Pancreas (tissue), 10 donors: ENCODE measurements at regions not wholly inside any gene's neighbourhood (a gene's known extent, or its start where the extent isn't known, plus 50 kb on each side); places are given as distances from the start of the nearest gene placed in this dataset.
A peak's percentile ranks its signal among the peaks of the same experiment; 100 is the strongest.

Source experiments
- ATAC-seq, 4 donors: fragments of 200-7000 bp; cut with Tn5 transposase; one replicate each; pipeline versions ENCODE4 v1.8.0 to v1.9.1; 2020; ENCODE audit warnings: mild to moderate bottlenecking in 4 of 4, moderate library complexity in 4 of 4
- DNase-seq, 6 donors: peaks; one replicate each; pipeline ENCODE4 v3.0.0-alpha.2; 2020
- FAIRE-seq: peaks from 2 replicates; lab custom pipeline; 2012; peaks lifted over from hg19 to GRCh38; lab: Jason Lieb, UNC
- H3K27ac ChIP-seq, 4 donors: fragments of 200-600 bp; sonication (generic); 1 replicate in 3 of 4; 2 replicates in 1 of 4; pipeline versions ENCODE4 v1.5.0 to v1.8.0; 2020
- H3K27me3 ChIP-seq, 4 donors: fragments of 200-600 bp; one replicate each; pipeline ENCODE4 v1.8.0; 2021
- H3K36me3 ChIP-seq, 3 donors: fragments of 200-600 bp; sonication (generic) in 1 of 3; one replicate each; pipeline versions ENCODE4 v1.5.0 to v1.8.0; 2020 to 2021
- H3K4me1 ChIP-seq, 3 donors: fragments of 200-600 bp; one replicate each; pipeline ENCODE4 v1.8.0; 2021
- H3K4me3 ChIP-seq, 4 donors: fragments of 200-600 bp; sonication (generic) in 2 of 4; one replicate each; pipeline versions ENCODE4 v1.5.0 to v1.8.0; 2020 to 2021
- H3K9me3 ChIP-seq, 4 donors: fragments of 200-600 bp; one replicate each; pipeline ENCODE4 v1.8.0; 2021
- CTCF ChIP-seq, 4 donors: fragments of 200-600 bp; sonication (generic) in 3 of 4; IDR thresholded peaks; one replicate each; pipeline versions ENCODE4 v1.5.0 to v1.8.0; 2021; ENCODE audit warnings: antibody characterized with exemption in 4 of 4
- WGBS, 2 donors: extraction: QIAGEN DNeasy Blood & Tissue Kit; methylation state at CpG; one replicate each; pipeline ENCODE4 v1.1.7; 2013; 5-methylcytosine and 5-hydroxymethylcytosine counted together
- intact Hi-C, 3 donors: fragments of 100-400 bp; cut with DNase I; formaldehyde crosslinking; loops; one replicate each; pipeline versions ENCODE4 v1.11.1 to v1.14.2; 2022
- donor health status: healthy with polysubstance abuse.
- donor health status: DM: no; HTN: no; CAD: no; lungs with moderate emphysema.
- donor health status: DM: no; HTN: no; CAD: no.
- donor health status: control.
- donor health status: control.
- donor health status: Bipolar disorder and iron deficiency.
- donor health status: DM: yes; HTN: yes; CAD: no.
- donor health status: DM: no; HTN: no; CAD: no.
- donor health status: DM: no; HTN: no; CAD: no.
- donor health status: DM: yes; HTN: yes; CAD: no.

- H3K4me3 ChIP-seq: no peak overlapping the region
- H3K9me3 ChIP-seq: no peaks in the 10 kb centered on the region
- ATAC-seq (no peak), DNase-seq (no peak), FAIRE-seq (no peak)
- no peaks in the 10 kb centered on the region for H3K36me3 ChIP-seq
- WGBS, 2 donors: 53 to 65% methylated on average over 4 of the region's 4 CpGs
- peaks cover 0 to 12% (median 5%) of the 10 kb centered on the region in 3 donors for H3K4me1 ChIP-seq
- TF ChIP-seq CTCF (IDR thresholded peaks at IDR 0.05): no peak
- no peak overlapping the region for H3K27ac ChIP-seq
- intact Hi-C loops: no loop called here
- H3K27me3 ChIP-seq: no peaks in the 10 kb centered on the region
Observed at GRCh38 chr17:17420082-17420481, 56.7 kb upstream of the MED9 start.

GRCh38 chr17:17420561-17421269 is 56.1 kb upstream of the MED9 start:
- Histone ChIP-seq H3K9me3 (no peaks in the 10 kb centered on the region), H3K36me3 (no peaks in the 10 kb centered on the region), H3K4me1 (peaks cover 0 to 12% (median 5%) of the 10 kb centered on the region in 3 donors), H3K27ac (no peak overlapping the region), H3K4me3 (no peak overlapping the region), H3K27me3 (no peaks in the 10 kb centered on the region)
- no peak for FAIRE-seq
- no peak for TF ChIP-seq CTCF (IDR thresholded peaks at IDR 0.05)
- intact Hi-C loops: no loop called here
- 86 to 87% methylated on average over 16 of the region's 16 CpGs for WGBS, 2 donors
- peak in 2 of 4 donors; percentile 35 to 43 for ATAC-seq
- DNase-seq: peak in 2 of 6 donors; percentile 37

- intact Hi-C loops: no loop called here
- Histone ChIP-seq H3K4me3 (no peak overlapping the region), H3K9me3 (no peaks in the 10 kb centered on the region), H3K36me3 (no peaks in the 10 kb centered on the region), H3K27me3 (no peaks in the 10 kb centered on the region), H3K27ac (no peak overlapping the region), H3K4me1 (peaks cover 0 to 7% (median 5%) of the 10 kb centered on the region in 3 donors)
- no peak for ATAC-seq
- 88 to 96% methylated on average over 10 of the region's 10 CpGs for WGBS, 2 donors
- no peak for TF ChIP-seq CTCF (IDR thresholded peaks at IDR 0.05)
- DNase-seq: no peak
- no peak for FAIRE-seq
Observed at GRCh38 chr17:17421346-17422216, 55.2 kb upstream of the MED9 start.

GRCh38 chr17:17422217-17422610 is 54.6 kb upstream of the MED9 start:
- Histone ChIP-seq H3K27me3 (no peaks in the 10 kb centered on the region), H3K36me3 (no peaks in the 10 kb centered on the region), H3K4me1 (peaks cover 0 to 5% (median 3%) of the 10 kb centered on the region in 3 donors), H3K4me3 (no peak overlapping the region), H3K9me3 (no peaks in the 10 kb centered on the region), H3K27ac (no peak overlapping the region)
- no peak for ATAC-seq
- no peak for TF ChIP-seq CTCF (IDR thresholded peaks at IDR 0.05)
- WGBS, 2 donors: 74 to 87% methylated on average over 5 of the region's 5 CpGs
- intact Hi-C loops: no loop called here
- FAIRE-seq: no peak
- DNase-seq: no peak
